Esophagus squamous epithelium (tissue), 4 donors: ENCODE measurements at regions not wholly inside any gene's neighbourhood (a gene's known extent, or its start where the extent isn't known, plus 50 kb on each side); places are given as distances from the start of the nearest gene placed in this dataset.

ENCODE experiments used
- POLR2A ChIP-seq, 4 donors: fragments of 450-650 bp; IDR thresholded peaks; one replicate each; pipeline ENCODE4 v1.6.1; 2017; ENCODE audit warnings: antibody characterized with exemption in 4 of 4, mild to moderate bottlenecking in 4 of 4, moderate library complexity in 3 of 4
- TF ChIP-seq, protein P1 (sequence below), 6 experiments: fragments of 450-650 bp in 4 of 6; fragments of 200-600 bp in 2 of 6; sonication (generic) in 2 of 6; IDR thresholded peaks; one replicate each; pipeline ENCODE4 v1.5.1; 2016 to 2019; ENCODE audit warnings: antibody characterized with exemption in 6 of 6, mild to moderate bottlenecking in 4 of 6, moderate library complexity in 4 of 6

DNA sequence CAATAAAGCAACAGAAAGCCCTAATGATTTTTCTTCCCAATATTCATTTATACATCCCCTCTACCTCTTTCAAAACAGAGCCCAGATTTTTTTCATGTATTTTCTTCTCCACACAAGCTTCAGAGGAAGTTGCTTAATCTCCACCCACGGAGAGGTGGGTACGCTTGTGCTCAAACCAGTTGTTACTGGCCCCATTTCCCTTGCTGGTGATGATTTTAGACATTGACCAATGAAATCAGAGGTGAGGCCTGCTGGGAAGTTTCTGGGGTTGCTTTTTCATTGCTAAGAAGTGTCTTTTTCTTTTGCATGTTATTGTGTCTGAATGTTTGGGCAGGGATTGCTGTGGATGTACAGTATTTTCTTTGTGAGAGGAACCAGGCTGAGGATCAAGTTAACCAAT lies 448.1 kb upstream of the B3GALT2 start:
- TF ChIP-seq, protein P1, sequence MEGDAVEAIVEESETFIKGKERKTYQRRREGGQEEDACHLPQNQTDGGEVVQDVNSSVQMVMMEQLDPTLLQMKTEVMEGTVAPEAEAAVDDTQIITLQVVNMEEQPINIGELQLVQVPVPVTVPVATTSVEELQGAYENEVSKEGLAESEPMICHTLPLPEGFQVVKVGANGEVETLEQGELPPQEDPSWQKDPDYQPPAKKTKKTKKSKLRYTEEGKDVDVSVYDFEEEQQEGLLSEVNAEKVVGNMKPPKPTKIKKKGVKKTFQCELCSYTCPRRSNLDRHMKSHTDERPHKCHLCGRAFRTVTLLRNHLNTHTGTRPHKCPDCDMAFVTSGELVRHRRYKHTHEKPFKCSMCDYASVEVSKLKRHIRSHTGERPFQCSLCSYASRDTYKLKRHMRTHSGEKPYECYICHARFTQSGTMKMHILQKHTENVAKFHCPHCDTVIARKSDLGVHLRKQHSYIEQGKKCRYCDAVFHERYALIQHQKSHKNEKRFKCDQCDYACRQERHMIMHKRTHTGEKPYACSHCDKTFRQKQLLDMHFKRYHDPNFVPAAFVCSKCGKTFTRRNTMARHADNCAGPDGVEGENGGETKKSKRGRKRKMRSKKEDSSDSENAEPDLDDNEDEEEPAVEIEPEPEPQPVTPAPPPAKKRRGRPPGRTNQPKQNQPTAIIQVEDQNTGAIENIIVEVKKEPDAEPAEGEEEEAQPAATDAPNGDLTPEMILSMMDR (IDR thresholded peaks at IDR 0.05) = no peak
- no peak for TF ChIP-seq POLR2A (IDR thresholded peaks at IDR 0.05)
